B cell (primary cell): ENCODE measurements at regions not wholly inside any gene's neighbourhood (a gene's known extent, or its start where the extent isn't known, plus 50 kb on each side); places are given as distances from the start of the nearest gene placed in this dataset.

ENCODE experiments used
- ATAC-seq: fragments of 200-7000 bp; cut with Tn5 transposase; one replicate; pipeline ENCODE4 v1.10.0; 2021; ENCODE audit warnings: low read depth, mild to moderate bottlenecking, moderate number of reproducible peaks, moderate library complexity
- CTCF ChIA-PET: fragments of 350-600 bp; sonication (Branson Sonifier 250); formaldehyde crosslinking; loops from one replicate; lab custom pipeline; 2021; ENCODE audit warnings: antibody characterized with exemption, inconsistent platforms; lab: Charles Lee
- POLR2A ChIA-PET: fragments of 350-600 bp; sonication (Branson Sonifier 250); formaldehyde crosslinking; loops from one replicate; lab custom pipeline; 2021; ENCODE audit warnings: antibody characterized with exemption; lab: Charles Lee
- DNase-seq: peaks from one replicate; pipeline ENCODE4 v3.0.0; 2013
- H2AFZ ChIP-seq: 2 replicates; pipeline ENCODE4 v1.6.1; 2012; ENCODE audit warnings: mild to moderate bottlenecking, low read depth, low read length; ENCODE audit not compliant: insufficient read depth, poor library complexity, severe bottlenecking
- H3K27ac ChIP-seq, 2 donors: 1 replicate in 1 of 2; 2 replicates in 1 of 2; pipeline ENCODE4 v1.5.1; 2012 to 2013; ENCODE audit warnings: low read length in 2 of 2, mild to moderate bottlenecking in 2 of 2, moderate library complexity in 1 of 2
- H3K27me3 ChIP-seq, 4 experiments: fragments of 200-600 bp in 1 of 4; sonication (generic) in 1 of 4; replicated peaks in 1 of 4; 1 replicate in 2 of 4; 2 replicates in 2 of 4; pipeline versions ENCODE4 v1.6.1 to v1.7.0; 2013 to 2016; ENCODE audit warnings: low read length in 3 of 4, mild to moderate bottlenecking in 2 of 4, mixed read lengths in 1 of 4, moderate library complexity in 1 of 4; ENCODE audit not compliant: insufficient read depth in 4 of 4, control insufficient read depth in 3 of 4; ENCODE audit errors: control extremely low read depth in 1 of 4
- H3K36me3 ChIP-seq, 2 experiments: replicated peaks in 1 of 2; 1 replicate in 1 of 2; 2 replicates in 1 of 2; pipeline versions ENCODE4 v1.6.1 to v1.7.1; 2013; ENCODE audit warnings: low read length in 1 of 2; ENCODE audit not compliant: insufficient read depth in 2 of 2, control insufficient read depth in 1 of 2; ENCODE audit errors: control extremely low read depth in 1 of 2, extremely low read depth in 1 of 2
- H3K4me1 ChIP-seq, 2 donors: fragments of 200-600 bp in 1 of 2; sonication (generic) in 1 of 2; 1 replicate in 1 of 2; 2 replicates in 1 of 2; pipeline versions ENCODE4 v1.5.1 to v1.6.1; 2013 to 2017; ENCODE audit warnings: low read length in 2 of 2; ENCODE audit not compliant: control insufficient read depth in 2 of 2, insufficient read depth in 2 of 2
- H3K4me2 ChIP-seq: replicated peaks from 2 replicates; pipeline ENCODE3; 2012; ENCODE audit warnings: mild to moderate bottlenecking, low read depth, low read length; ENCODE audit not compliant: poor library complexity, severe bottlenecking
- H3K4me3 ChIP-seq, 5 experiments: fragments of 200-600 bp in 1 of 5; sonication (generic) in 1 of 5; 1 replicate in 3 of 5; 2 replicates in 2 of 5; pipeline versions ENCODE4 v1.5.1 to v1.7.0; 2011 to 2016; ENCODE audit warnings: low read length in 4 of 5, mild to moderate bottlenecking in 4 of 5, low read depth in 2 of 5, control low read depth in 1 of 5, moderate library complexity in 1 of 5; ENCODE audit not compliant: insufficient read depth in 1 of 5; ENCODE audit errors: control extremely low read depth in 1 of 5, extremely low read depth in 1 of 5
- H3K79me2 ChIP-seq: fragments of 200-600 bp; sonication (generic); one replicate; pipeline ENCODE4 v1.6.0; 2016; ENCODE audit warnings: low read length; ENCODE audit not compliant: control insufficient read depth, insufficient read depth
- H3K9ac ChIP-seq: fragments of 200-600 bp; sonication (generic); 2 replicates; pipeline ENCODE4 v1.6.1; 2017; ENCODE audit warnings: mild to moderate bottlenecking, low read length, moderate library complexity
- H3K9me3 ChIP-seq, 3 donors: one replicate each; pipeline versions ENCODE4 v1.6.1 to v1.7.1; 2013; ENCODE audit warnings: low read length in 2 of 3; ENCODE audit not compliant: control insufficient read depth in 2 of 3, insufficient read depth in 1 of 3; ENCODE audit errors: control extremely low read depth in 1 of 3
- H4K20me1 ChIP-seq: 2 replicates; pipeline ENCODE4 v1.6.0; 2012; ENCODE audit warnings: mild to moderate bottlenecking, low read length; ENCODE audit not compliant: insufficient read depth, control insufficient read depth, poor library complexity, severe bottlenecking
- H3K27ac Mint-ChIP-seq: one replicate; pipeline ENCODE4 v1.8.0; 2021; ENCODE audit warnings: mixed read lengths
- H3K27me3 Mint-ChIP-seq: one replicate; pipeline ENCODE4 v1.8.0; 2021; ENCODE audit warnings: mixed read lengths
- H3K4me1 Mint-ChIP-seq: one replicate; pipeline ENCODE4 v1.8.0; 2021; ENCODE audit warnings: mixed read lengths
- H3K4me3 Mint-ChIP-seq: one replicate; pipeline ENCODE4 v1.8.0; 2021; ENCODE audit warnings: mixed read lengths
- H3K9me3 Mint-ChIP-seq: one replicate; pipeline ENCODE4 v1.8.0; 2022; ENCODE audit warnings: mixed read lengths; ENCODE audit not compliant: insufficient read depth
- CTCF ChIP-seq: fragments of 200-600 bp; IDR thresholded peaks from one replicate; pipeline ENCODE4 v1.8.0; 2022; ENCODE audit warnings: antibody characterized with exemption, mild to moderate bottlenecking
- EZH2 ChIP-seq: IDR thresholded peaks from 2 replicates; pipeline ENCODE4 v1.6.1; 2012; ENCODE audit warnings: borderline replicate concordance, low read depth, mild to moderate bottlenecking, moderate library complexity, low read length; ENCODE audit not compliant: insufficient read depth, poor library complexity, severe bottlenecking
- WGBS: methylation state at CpG from one replicate; pipeline ENCODE4 v1.1.5; 2013; ENCODE audit warnings: missing lambda C conversion rate; ENCODE audit not compliant: insufficient coverage; 5-methylcytosine and 5-hydroxymethylcytosine counted together
- intact Hi-C: fragments of 100-400 bp; cut with micrococcal nuclease; formaldehyde crosslinking; loops from one replicate; pipeline ENCODE4 v1.10.0; 2022

DNA sequence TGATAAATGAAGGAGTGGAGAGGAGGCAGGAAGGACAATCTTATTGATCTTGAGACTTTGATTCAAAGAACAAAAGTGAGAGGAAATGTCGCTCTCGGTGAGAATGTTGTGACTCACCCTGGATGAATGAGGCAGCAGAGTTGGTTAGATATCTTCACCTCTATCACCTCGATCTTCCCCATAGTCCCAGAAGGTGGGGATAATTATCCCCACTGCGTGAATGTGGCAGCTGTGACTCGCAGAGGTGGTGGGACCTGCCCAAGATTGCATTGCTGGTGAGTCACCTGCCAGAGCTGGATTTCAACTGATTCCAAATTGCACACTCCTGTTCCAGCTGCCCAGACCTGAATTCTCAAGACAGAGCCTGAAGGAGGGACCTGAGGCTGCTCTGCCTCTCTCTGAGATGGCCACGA lies 105.0 kb downstream of the MATN1 start:
- Histone ChIP-seq H3K4me2 (no peak overlapping the region), H3K27me3 (peaks cover 0 to 5% (median 0%) of the 10 kb centered on the region in 4 experiments), H4K20me1 (no peaks in the 10 kb centered on the region), H3K36me3 (no peaks in the 10 kb centered on the region), H3K4me3 (no peak overlapping the region), H3K9me3 (peaks cover 0 to 4% (median 0%) of the 10 kb centered on the region in 3 donors), H3K27ac (no peak overlapping the region), H2AFZ (no peak overlapping the region), H3K9ac (no peak overlapping the region), H3K79me2 (no peaks in the 10 kb centered on the region), H3K4me1 (no peaks in the 10 kb centered on the region)
- Mint-ChIP-seq H3K4me1 (no peaks in the 10 kb centered on the region), H3K27me3 (peaks cover 35% of the 10 kb centered on the region), H3K9me3 (peaks cover 4% of the 10 kb centered on the region), H3K4me3 (no peak overlapping the region), H3K27ac (no peak overlapping the region)
- ChIA-PET CTCF (no interaction called here), POLR2A (no interaction called here)
- intact Hi-C loops: no loop called here
- WGBS: 59% methylated on average over 4 of the region's 6 CpGs
- DNase-seq (no peak), ATAC-seq (no peak)
- no peak for TF ChIP-seq CTCF
- TF ChIP-seq EZH2: no peak

DNA sequence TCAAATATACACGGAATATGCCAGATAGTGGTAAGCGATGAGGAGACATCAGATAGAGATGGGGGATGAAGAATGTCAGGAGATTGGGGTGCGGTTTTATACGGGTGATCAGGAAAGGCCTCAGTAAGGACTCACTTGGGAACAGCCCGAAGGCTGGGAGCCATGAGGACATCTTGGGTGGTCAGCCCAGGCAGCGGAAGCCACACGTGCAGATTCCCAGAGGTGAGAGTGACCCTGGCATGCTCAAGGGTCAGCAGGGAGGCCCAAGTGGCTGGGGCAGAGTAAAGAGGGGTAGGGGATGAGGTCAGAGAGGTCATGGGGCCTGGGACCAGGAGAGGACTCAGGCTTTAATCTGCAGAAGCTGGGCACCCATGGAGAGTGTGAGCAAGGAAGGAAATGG lies 106.6 kb downstream of the MATN1 start:
- CTCF ChIA-PET: no interaction called here
- WGBS: 86% methylated on average over 7 of the region's 7 CpGs
- ATAC-seq: no peak

More for the DNA sequence above, 106.6 kb downstream of the MATN1 start:
- peaks cover 38% of the 10 kb centered on the region for H3K27me3 Mint-ChIP-seq
- intact Hi-C loops: no loop called here
- Histone ChIP-seq H3K9ac (no peak overlapping the region), H3K27me3 (peaks cover 0 to 7% (median 0%) of the 10 kb centered on the region in 4 experiments), H3K36me3 (no peaks in the 10 kb centered on the region), H3K79me2 (no peaks in the 10 kb centered on the region), H4K20me1 (no peaks in the 10 kb centered on the region), H3K9me3 (no peaks in the 10 kb centered on the region), H3K4me1 (no peaks in the 10 kb centered on the region), H2AFZ (no peak overlapping the region), H3K27ac (no peak overlapping the region), H3K4me3 (no peak overlapping the region), H3K4me2 (no peak overlapping the region)
- no peak overlapping the region for H3K4me3 Mint-ChIP-seq
- no peak overlapping the region for H3K27ac Mint-ChIP-seq
- POLR2A ChIA-PET: no interaction called here
- no peaks in the 10 kb centered on the region for H3K9me3 Mint-ChIP-seq
- no peak for DNase-seq
- H3K4me1 Mint-ChIP-seq: no peaks in the 10 kb centered on the region
- TF ChIP-seq CTCF (no peak), EZH2 (no peak)
